ENCODE measurements at regions not wholly inside any gene's neighbourhood (a gene's known extent, or its start where the extent isn't known, plus 50 kb on each side); places are given as distances from the start of the nearest gene placed in this dataset.
"Not testable (repeated sequence)": the region's sequence is repeated elsewhere in the genome, so short reads cannot be mapped to it uniquely, and the experiment has no call there.

DNA sequence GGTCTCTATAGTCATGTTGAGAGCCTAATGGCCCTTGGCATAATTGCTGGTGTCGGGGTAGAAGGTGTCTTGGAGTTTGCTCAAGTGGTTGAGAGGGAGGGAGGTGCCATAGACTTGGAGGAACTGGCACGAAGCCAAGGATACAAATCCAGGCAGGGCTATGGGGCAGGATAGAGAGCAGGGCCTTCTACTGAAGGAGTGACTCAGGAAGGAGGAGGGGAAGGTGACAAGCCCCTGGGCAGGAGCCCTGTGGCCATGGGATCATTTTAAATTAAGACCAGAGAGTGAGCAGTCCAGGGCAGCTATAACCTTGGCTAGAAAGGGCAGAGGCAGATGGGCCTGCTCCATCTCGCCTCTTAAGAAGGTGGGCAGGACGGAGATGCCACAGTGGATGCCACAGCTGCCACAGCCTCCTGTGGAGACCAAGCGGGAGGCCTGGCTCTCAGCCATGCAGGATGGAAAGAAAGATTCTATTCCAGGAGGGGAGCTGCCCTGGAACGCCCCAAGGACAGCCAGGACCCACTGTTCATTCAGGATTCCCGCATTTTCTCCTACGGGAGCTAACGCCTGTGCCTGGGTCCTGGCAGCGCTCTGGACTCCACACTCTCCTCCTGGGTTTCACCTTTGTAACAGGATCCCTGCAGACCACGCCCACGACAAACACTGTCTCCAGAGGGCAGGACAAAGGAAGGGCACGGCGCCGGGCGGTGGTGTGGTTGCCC, 189.6 kb downstream of the KLRB1 start:
- in situ Hi-C loops (cut with MboI; ENCODE audit: low pct_unique_long_range_greater_than_20kb, low sequenced_read_pairs); DNase-seq: not testable (repeated sequence)

DNA sequence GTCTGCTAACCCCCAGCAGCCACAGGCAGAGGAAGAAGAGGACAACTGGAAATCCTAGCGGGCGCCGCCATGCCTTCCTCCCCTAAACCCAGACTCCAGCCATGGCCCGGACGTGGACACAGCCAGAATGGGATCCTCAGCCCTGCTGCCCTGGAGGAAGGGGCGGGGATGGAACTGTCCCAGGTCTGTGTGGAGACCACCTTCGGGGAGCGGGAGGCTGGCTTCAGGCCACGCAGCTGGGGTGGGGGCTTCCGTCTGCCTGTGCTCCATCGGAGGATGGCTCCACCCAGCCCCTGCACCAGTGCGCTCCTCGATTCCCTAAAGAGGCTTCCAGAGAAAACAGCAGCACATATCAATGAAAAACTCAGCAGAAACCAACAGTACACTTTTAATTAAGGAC, 190.4 kb downstream of the KLRB1 start:
- in situ Hi-C loops (cut with MboI; ENCODE audit: low pct_unique_long_range_greater_than_20kb, low sequenced_read_pairs); DNase-seq: not testable (repeated sequence)

DNA sequence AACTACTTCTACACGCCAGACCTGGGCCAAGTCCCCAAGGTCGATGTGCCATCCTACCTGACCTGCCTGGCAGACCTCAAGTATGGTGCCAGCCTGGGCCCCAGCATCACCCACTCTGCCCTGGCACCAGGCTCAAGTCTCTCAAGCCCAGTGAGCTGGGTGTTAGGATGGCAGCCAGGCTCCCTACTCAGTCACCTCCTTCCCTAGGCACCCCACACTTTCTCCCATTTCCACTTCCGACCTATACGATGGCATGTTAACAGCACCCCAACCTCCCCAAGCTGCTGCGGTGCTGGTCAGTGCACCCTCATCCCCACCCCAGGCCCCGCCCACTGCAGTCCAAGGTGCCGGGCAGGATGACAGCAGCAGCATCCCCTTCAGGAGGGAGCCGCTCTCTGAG, 191.4 kb downstream of the KLRB1 start:
- in situ Hi-C loops (cut with MboI; ENCODE audit: low pct_unique_long_range_greater_than_20kb, low sequenced_read_pairs), result not testable (repeated sequence)

DNA sequence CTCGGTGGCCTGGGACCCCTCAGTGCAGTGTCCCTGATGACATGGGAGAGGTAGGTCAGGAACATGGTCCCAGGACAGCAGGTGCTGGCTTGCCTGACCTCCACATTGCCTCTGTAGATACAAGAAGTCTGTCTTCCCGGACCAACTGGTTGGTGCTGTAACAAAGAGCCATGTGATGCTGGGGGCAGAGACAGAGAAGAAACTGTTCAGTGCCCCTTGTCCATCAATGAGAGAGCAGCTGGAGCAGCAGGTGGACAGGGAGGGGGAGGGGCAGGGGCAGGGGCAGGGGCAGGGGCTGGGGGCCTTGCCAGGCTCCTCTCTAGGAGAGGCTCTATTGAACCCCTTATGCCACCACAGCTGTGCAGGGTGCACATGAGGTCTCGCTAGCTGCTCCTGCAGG, 191.8 kb downstream of the KLRB1 start:
- DNase-seq; in situ Hi-C loops (cut with MboI; ENCODE audit: low pct_unique_long_range_greater_than_20kb, low sequenced_read_pairs): not testable (repeated sequence)

More for the DNA sequence above, 191.4 kb downstream of the KLRB1 start:
- DNase-seq, result not testable (repeated sequence)

- in situ Hi-C loops (cut with MboI; ENCODE audit: low pct_unique_long_range_greater_than_20kb, low sequenced_read_pairs); DNase-seq: not testable (repeated sequence)
Measured at GRCh38 chr12:9413862-9414261, 193.9 kb downstream of the KLRB1 start.

- in situ Hi-C loops (cut with MboI; ENCODE audit: low pct_unique_long_range_greater_than_20kb, low sequenced_read_pairs); DNase-seq: not testable (repeated sequence)
Measured at GRCh38 chr12:9412459-9412858, 195.3 kb downstream of the KLRB1 start.

DNA sequence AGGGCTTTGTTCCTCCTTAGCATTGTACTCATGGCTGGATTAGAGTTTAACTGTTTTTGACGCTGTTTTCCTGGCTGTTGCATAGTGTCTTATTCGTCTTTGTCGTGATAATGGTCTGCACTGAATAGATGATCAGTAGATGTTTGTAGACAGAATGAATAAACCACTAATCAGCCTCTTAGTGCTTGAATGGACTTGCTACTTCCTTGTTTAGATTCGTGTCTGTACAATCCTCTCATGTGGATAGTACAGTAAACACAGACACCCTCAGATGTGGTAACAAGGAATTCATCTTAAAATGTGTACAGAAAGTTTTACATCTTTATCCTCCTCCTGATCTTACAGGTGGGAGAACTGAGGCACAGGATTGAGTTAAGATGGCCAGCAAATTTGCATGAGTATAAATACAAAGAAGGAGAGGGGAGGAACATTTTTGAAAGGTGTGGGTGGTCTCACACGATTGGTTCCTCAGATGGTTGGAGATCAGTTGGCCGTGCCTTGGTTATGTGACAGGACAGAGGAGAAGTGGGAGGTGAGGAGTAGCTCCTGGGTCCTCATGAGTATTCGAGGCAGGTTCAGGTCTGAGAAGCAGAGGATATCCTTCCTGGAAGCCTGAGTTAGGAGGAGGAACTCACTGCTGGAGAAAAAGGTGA, 196.0 kb downstream of the KLRB1 start:
- in situ Hi-C loops (cut with MboI; ENCODE audit: low pct_unique_long_range_greater_than_20kb, low sequenced_read_pairs); DNase-seq: not testable (repeated sequence)

DNA sequence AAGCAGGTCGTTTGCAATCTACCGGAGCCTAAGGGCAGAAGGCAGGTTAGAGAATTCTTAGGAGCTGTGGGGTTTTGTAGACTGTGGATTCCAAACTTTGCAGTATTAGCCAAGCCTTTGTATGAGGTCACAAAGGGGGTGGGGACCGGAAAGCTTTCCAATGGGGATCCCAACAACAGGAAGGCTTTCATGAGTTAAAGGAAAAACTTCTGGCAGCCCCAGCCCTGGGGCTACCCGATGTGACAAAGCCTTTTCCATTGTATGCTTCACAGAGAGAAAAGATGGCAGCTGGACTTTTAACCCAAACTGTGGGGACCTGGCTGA, 199.2 kb upstream of the PZP start:
- in situ Hi-C loops (cut with MboI; ENCODE audit: low pct_unique_long_range_greater_than_20kb, low sequenced_read_pairs), result not testable (repeated sequence)

DNA sequence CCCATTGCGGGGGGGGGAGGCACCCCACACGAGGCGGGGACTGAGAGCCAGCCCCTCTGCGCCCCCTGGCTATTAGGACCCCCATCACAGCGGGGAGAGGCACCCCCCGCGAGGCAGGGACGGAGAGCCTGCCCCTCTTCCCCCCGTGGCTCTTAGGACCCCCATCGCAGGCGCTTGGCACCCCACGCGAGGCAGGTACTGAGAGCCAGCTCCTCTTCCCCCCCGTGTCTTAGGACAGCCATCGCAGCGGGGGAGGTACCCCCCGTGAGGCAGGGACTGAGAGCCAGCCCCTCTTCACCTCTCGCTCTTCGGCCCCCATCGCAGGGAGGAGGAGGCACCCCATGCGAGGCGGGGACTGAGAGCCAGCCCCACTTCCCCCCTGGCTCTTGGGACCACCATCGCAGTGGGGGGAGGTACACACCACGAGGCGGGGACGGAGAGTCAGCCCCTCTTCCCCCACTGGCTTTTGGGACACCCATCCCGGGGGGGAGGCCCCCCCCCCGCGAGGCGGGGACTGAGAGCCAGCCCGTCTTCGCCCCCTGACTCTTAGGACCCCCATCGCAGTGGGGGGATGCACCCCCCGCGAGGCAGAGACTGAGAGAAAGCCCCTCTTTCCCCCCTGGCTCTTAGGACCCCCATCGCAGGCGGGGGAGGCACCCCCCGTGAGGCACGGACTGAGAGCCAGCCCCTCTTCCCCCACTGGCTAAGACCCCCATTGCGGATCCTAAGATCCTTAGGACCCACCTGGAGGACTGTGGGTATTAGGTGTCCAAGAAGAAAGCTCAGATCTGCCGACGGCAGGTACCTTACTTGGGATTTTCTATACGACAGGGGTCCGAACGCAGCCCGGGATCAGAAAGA, 198.6 kb upstream of the PZP start:
- in situ Hi-C loops (cut with MboI; ENCODE audit: low pct_unique_long_range_greater_than_20kb, low sequenced_read_pairs), result no loop called here
- DNase-seq, result no peak

More for the DNA sequence above, 199.2 kb upstream of the PZP start:
- not testable (repeated sequence) for DNase-seq

DNA sequence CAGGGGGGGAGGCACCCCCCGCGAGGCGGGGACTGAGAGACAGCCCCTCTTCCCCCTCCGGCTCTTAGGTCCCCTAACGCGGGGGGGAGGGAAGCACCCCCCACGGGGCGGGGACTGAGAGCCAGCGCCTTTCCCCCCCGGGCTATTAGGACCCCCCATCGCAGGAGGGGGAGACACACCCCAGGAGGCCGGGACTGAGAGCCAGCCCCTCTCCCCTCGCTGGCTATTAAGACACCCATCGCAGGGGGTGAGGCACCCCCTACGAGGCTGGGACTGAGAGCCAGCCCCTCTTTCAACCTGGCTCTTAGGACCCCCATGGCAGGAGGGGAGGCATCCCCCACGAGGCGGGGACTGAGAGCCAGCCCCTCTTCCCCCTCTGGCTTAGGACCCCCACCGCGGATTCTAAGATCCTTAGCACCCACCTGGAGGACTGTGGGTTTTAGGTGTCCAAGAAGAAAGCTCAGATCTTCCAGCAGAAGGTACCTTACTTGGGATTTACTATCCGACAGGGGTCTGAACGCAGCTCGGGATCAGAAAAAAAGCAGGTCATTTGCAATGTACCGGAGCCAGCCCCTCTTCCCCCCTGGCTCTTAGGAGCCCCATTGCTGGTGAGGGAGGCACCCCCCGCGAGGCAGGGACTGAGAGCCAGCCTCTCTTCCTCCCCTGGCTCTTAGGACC, 197.8 kb upstream of the PZP start:
- in situ Hi-C loops (cut with MboI; ENCODE audit: low pct_unique_long_range_greater_than_20kb, low sequenced_read_pairs), result no loop called here
- no peak for DNase-seq

GRCh38 chr12:9404469-9405260, 196.5 kb upstream of the PZP start:
- in situ Hi-C loops (cut with MboI; ENCODE audit: low pct_unique_long_range_greater_than_20kb, low sequenced_read_pairs), result no loop called here
- DNase-seq, result no peak

GRCh38 chr12:9404031-9404430, 195.8 kb upstream of the PZP start:
- in situ Hi-C loops (cut with MboI; ENCODE audit: low pct_unique_long_range_greater_than_20kb, low sequenced_read_pairs), result no loop called here
- DNase-seq, result no peak

- DNase-seq; in situ Hi-C loops (cut with MboI; ENCODE audit: low pct_unique_long_range_greater_than_20kb, low sequenced_read_pairs): not testable (repeated sequence)
Measured at GRCh38 chr12:9402432-9403040, 194.3 kb upstream of the PZP start.

DNA sequence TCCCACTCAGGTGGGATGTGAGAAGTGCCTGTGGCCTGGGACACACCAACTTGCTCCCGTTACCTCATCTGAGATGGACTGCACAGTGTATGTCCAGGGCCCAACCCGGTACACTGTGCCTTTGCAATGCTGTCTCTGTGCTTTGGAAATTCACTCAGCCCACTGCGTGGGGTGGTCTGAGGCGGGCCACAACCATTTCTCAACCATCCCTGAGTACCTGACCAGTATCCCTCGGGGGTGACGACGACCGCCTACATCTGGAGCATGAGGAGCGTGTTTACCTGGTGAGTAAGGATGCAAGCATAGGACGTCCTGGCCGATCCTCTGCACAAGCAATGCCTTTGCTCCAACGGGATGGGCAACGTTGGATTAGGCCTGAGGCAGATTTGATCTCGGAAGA, 188.2 kb upstream of the PZP start:
- DNase-seq; in situ Hi-C loops (cut with MboI; ENCODE audit: low pct_unique_long_range_greater_than_20kb, low sequenced_read_pairs): not testable (repeated sequence)

DNA sequence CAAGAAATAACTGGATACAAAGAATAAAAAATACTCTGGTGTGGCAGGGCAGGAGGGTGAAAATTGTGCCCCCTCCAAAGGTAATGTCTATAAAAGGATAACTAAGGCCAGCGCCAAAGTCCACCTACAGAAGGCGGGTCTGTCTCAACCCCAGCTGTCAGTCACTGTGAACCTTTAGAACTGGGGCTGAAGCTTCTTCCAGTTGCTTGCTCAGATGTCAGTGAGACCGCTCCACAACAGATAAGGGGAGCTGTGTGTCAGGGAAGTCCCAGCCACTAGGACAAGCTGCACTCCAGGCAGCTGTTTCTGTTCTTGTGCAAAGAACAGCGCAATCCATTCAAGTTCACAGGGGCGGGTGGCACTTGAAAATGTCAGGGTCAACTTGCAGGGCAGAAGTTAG, 187.0 kb upstream of the PZP start:
- DNase-seq; in situ Hi-C loops (cut with MboI; ENCODE audit: low pct_unique_long_range_greater_than_20kb, low sequenced_read_pairs): not testable (repeated sequence)

GRCh38 chr12:9392842-9393241, 184.6 kb upstream of the PZP start:
- DNase-seq, result no peak
- in situ Hi-C loops (cut with MboI; ENCODE audit: low pct_unique_long_range_greater_than_20kb, low sequenced_read_pairs), result no loop called here

DNA sequence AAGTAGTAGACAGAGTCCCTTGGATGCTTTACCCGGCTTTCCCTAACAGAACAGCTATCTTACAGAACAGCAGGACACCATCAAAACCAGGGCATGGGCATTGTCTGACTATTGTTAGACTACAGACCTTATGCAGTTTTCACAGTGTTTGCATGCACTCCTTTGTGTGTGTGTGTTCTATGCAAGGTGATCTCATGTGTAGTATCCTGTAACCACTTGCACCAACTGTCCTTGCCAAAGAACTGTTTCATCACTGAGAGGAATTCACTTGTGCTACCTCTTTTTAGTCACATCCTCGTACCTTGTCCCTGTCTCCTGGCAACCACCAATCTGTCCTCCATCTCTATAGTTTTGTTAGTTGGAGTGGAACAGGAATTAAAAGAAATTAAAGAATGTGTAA, 183.6 kb upstream of the PZP start:
- DNase-seq, result no peak
- in situ Hi-C loops (cut with MboI; ENCODE audit: low pct_unique_long_range_greater_than_20kb, low sequenced_read_pairs), result no loop called here

DNA sequence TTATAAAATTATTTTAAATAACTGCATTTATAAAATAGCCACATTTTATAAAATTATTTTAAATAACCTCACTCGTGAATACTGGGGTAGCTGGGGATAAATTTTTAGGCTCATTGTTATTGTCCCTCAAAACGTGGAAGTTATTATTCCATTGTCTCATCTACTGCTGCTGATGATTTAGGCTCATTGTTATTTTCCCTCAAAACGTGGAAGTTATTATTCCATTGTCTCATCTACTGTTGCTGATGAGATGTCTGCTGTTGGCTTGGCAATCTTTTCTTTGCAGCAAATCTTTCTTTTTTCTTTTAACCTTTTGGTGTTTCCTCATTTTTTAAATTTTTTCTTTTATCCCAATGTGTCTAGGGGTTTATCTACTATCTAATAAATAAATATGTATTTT, 182.6 kb upstream of the PZP start:
- in situ Hi-C loops (cut with MboI; ENCODE audit: low pct_unique_long_range_greater_than_20kb, low sequenced_read_pairs), result no loop called here
- no peak for DNase-seq
